SK-N-DZ (cell line): ENCODE measurements at regions not wholly inside any gene's neighbourhood (a gene's known extent, or its start where the extent isn't known, plus 50 kb on each side); places are given as distances from the start of the nearest gene placed in this dataset.

Experiments used
- DNase-seq: peaks from one replicate; pipeline ENCODE4 v3.0.0-alpha.2; 2015; ENCODE audit warnings: low spot score

- no peak for DNase-seq
These were observed 648.5 kb upstream of the KIRREL3 start for GRCh38 chr11:127649071-127649470.

GRCh38 chr11:127648583-127648982, 648.0 kb upstream of the KIRREL3 start:
- DNase-seq, result no peak

- DNase-seq, result no peak
These were observed 643.8 kb upstream of the KIRREL3 start for GRCh38 chr11:127644366-127644765.

GRCh38 chr11:127643268-127644058, 642.9 kb upstream of the KIRREL3 start:
- no peak for DNase-seq

GRCh38 chr11:127640561-127641451, 640.2 kb upstream of the KIRREL3 start:
- DNase-seq, result no peak

- DNase-seq, result no peak
These were observed 639.3 kb upstream of the KIRREL3 start for GRCh38 chr11:127639916-127640315.

GRCh38 chr11:127632976-127633680, 632.6 kb upstream of the KIRREL3 start:
- no peak for DNase-seq

- DNase-seq, result no peak
These were observed 632.0 kb upstream of the KIRREL3 start for GRCh38 chr11:127632546-127632945.

GRCh38 chr11:127631974-127632373, 631.4 kb upstream of the KIRREL3 start:
- no peak for DNase-seq

- no peak for DNase-seq
These were observed 628.6 kb upstream of the KIRREL3 start for GRCh38 chr11:127629200-127629599.

- no peak for DNase-seq
These were observed 627.9 kb upstream of the KIRREL3 start for GRCh38 chr11:127628458-127628785.

GRCh38 chr11:127627629-127628457, 627.3 kb upstream of the KIRREL3 start:
- no peak for DNase-seq

GRCh38 chr11:127627204-127627603, 626.6 kb upstream of the KIRREL3 start:
- DNase-seq, result no peak

GRCh38 chr11:127625402-127625801, 624.8 kb upstream of the KIRREL3 start:
- no peak for DNase-seq

GRCh38 chr11:127624306-127624856, 623.8 kb upstream of the KIRREL3 start:
- DNase-seq, result no peak

GRCh38 chr11:127622686-127623085, 622.1 kb upstream of the KIRREL3 start:
- no peak for DNase-seq

GRCh38 chr11:127620671-127621070, 620.1 kb upstream of the KIRREL3 start:
- no peak for DNase-seq

GRCh38 chr11:127619946-127620345, 619.4 kb upstream of the KIRREL3 start:
- no peak for DNase-seq

GRCh38 chr11:127618721-127619120, 618.2 kb upstream of the KIRREL3 start:
- DNase-seq, result no peak

- DNase-seq, result no peak
These were observed 615.6 kb upstream of the KIRREL3 start for GRCh38 chr11:127616158-127616557.

- no peak for DNase-seq
These were observed 612.0 kb upstream of the KIRREL3 start for GRCh38 chr11:127612607-127613006.
